Uterus (tissue), 3 donors: ENCODE measurements at regions not wholly inside any gene's neighbourhood (a gene's known extent, or its start where the extent isn't known, plus 50 kb on each side); places are given as distances from the start of the nearest gene placed in this dataset.

Experiments used
- DNase-seq, 2 donors: peaks; one replicate each; pipeline ENCODE4 v3.0.0-alpha.2; 2019 to 2020
- H3K27ac ChIP-seq, 2 donors: fragments of 200-600 bp; sonication (generic); 1 replicate in 1 of 2; 2 replicates in 1 of 2; pipeline ENCODE4 v1.5.1; 2016 to 2018
- H3K27me3 ChIP-seq, 2 donors: fragments of 200-600 bp; sonication (generic); one replicate each; pipeline ENCODE4 v1.5.1; 2018 to 2019; ENCODE audit warnings: control low read depth in 1 of 2
- H3K36me3 ChIP-seq, 2 donors: fragments of 200-600 bp; sonication (generic); one replicate each; pipeline ENCODE4 v1.5.1; 2019; ENCODE audit warnings: control low read depth in 1 of 2
- H3K4me1 ChIP-seq, 2 donors: fragments of 200-600 bp; sonication (generic); one replicate each; pipeline ENCODE4 v1.5.1; 2018 to 2019; ENCODE audit warnings: control low read depth in 1 of 2
- H3K4me3 ChIP-seq, 2 donors: fragments of 200-600 bp; sonication (generic); 1 replicate in 1 of 2; 2 replicates in 1 of 2; pipeline ENCODE4 v1.5.1; 2018 to 2019; ENCODE audit warnings: mild to moderate bottlenecking in 1 of 2
- H3K9me3 ChIP-seq, 2 donors: fragments of 200-600 bp; sonication (generic); one replicate each; pipeline ENCODE4 v1.5.1; 2019; ENCODE audit warnings: control low read depth in 1 of 2
- POLR2A ChIP-seq, 2 donors: fragments of 450-650 bp; IDR thresholded peaks; one replicate each; pipeline ENCODE4 v1.6.1; 2016; ENCODE audit warnings: antibody characterized with exemption in 2 of 2, mild to moderate bottlenecking in 1 of 2, moderate library complexity in 1 of 2
- intact Hi-C: fragments of 100-400 bp; cut with DNase I; formaldehyde crosslinking; loops from one replicate; pipeline ENCODE4 v1.15.1; 2023; ENCODE audit warnings: low total_unique reads
- TF ChIP-seq, protein P1 (sequence below), 4 experiments: fragments of 200-600 bp in 2 of 4; fragments of 450-650 bp in 2 of 4; sonication (generic) in 2 of 4; IDR thresholded peaks; one replicate each; pipeline ENCODE4 v1.5.1; 2016 to 2019; ENCODE audit warnings: antibody characterized with exemption in 4 of 4, mild to moderate bottlenecking in 2 of 4, moderate library complexity in 1 of 4
- donor health status: DM: yes; HTN: yes; CAD: no.

- Histone ChIP-seq H3K27me3 (no peaks in the 10 kb centered on the region), H3K36me3 (no peaks in the 10 kb centered on the region), H3K4me3 (no peak overlapping the region), H3K9me3 (no peaks in the 10 kb centered on the region), H3K27ac (no peak overlapping the region), H3K4me1 (no peaks in the 10 kb centered on the region)
- DNase-seq: no peak
- TF ChIP-seq POLR2A (IDR thresholded peaks at IDR 0.05): no peak
- TF ChIP-seq, protein P1, sequence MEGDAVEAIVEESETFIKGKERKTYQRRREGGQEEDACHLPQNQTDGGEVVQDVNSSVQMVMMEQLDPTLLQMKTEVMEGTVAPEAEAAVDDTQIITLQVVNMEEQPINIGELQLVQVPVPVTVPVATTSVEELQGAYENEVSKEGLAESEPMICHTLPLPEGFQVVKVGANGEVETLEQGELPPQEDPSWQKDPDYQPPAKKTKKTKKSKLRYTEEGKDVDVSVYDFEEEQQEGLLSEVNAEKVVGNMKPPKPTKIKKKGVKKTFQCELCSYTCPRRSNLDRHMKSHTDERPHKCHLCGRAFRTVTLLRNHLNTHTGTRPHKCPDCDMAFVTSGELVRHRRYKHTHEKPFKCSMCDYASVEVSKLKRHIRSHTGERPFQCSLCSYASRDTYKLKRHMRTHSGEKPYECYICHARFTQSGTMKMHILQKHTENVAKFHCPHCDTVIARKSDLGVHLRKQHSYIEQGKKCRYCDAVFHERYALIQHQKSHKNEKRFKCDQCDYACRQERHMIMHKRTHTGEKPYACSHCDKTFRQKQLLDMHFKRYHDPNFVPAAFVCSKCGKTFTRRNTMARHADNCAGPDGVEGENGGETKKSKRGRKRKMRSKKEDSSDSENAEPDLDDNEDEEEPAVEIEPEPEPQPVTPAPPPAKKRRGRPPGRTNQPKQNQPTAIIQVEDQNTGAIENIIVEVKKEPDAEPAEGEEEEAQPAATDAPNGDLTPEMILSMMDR (IDR thresholded peaks at IDR 0.05): no peak
- intact Hi-C loops: no loop called here
Observed at GRCh38 chr6:14393910-14394309, 276.3 kb downstream of the CD83 start.

- Histone ChIP-seq H3K27me3 (no peaks in the 10 kb centered on the region), H3K27ac (no peak overlapping the region), H3K4me1 (no peaks in the 10 kb centered on the region), H3K4me3 (no peak overlapping the region), H3K9me3 (no peaks in the 10 kb centered on the region), H3K36me3 (no peaks in the 10 kb centered on the region)
- TF ChIP-seq, protein P1 (IDR thresholded peaks at IDR 0.05): no peak
- no peak for TF ChIP-seq POLR2A (IDR thresholded peaks at IDR 0.05)
- intact Hi-C loops: no loop called here
- no peak for DNase-seq
Observed at GRCh38 chr6:14396392-14396791, 278.8 kb downstream of the CD83 start.

DNA sequence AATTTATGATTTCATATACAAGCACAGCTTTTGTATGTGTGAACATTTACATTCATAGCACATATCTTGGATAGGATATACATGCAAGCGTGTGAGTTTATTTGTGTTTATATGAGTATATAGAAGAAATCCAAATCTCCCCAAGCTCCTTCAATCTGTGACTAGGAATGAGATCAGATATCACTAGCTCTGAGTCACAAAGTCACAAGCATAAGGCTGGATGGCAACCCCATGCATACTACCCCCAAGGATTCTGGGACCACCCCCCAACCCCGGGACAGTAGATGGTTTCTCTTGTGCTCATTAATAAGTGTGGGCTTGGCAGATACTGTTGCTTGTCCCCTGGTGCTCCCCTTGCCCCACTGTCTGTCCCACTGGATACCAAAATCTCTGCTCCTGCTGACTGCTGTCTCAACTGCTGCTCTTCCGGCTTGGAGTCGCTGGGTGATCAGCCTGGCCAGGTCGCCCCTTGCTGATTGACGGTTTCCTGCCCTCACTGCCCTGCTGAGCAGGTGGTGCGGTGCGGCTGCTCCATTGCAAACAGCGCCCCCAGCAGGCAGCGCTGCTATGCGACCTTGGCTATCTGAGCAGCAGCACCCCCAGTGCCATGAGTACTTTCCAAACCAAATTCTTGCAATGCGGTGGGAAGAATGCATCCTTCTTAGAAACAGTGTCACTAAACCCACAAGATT is 279.4 kb downstream of the CD83 start:
- no peak for DNase-seq
- H3K27ac ChIP-seq: no peak overlapping the region
- H3K36me3 ChIP-seq: no peaks in the 10 kb centered on the region
- no peaks in the 10 kb centered on the region for H3K9me3 ChIP-seq
- intact Hi-C loops: no loop called here
- TF ChIP-seq, protein P1 (IDR thresholded peaks at IDR 0.05): no peak
- TF ChIP-seq POLR2A (IDR thresholded peaks at IDR 0.05): no peak
- H3K4me1 ChIP-seq: no peaks in the 10 kb centered on the region
- no peak overlapping the region for H3K4me3 ChIP-seq
- no peaks in the 10 kb centered on the region for H3K27me3 ChIP-seq

DNA sequence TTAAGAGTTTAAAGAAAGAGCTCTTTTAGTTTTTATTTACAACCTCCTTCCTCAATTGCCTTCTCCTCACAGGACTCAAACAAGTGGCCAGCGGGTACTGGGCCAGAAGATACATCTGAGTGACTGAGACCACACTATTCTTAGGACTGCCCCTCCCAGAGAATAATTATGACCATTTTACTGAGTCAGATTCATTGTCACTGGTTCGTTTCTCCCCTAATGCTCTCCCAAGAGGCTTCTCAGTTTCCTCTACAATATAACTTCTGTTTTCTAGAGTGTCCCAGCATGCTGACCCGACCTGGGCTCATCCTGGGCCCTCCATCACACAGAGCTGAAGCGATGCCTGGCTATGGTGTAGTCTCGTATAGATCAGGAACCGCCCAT is 279.9 kb downstream of the CD83 start:
- Histone ChIP-seq H3K4me3 (no peak overlapping the region), H3K27ac (no peak overlapping the region), H3K36me3 (no peaks in the 10 kb centered on the region), H3K27me3 (no peaks in the 10 kb centered on the region), H3K4me1 (no peaks in the 10 kb centered on the region), H3K9me3 (no peaks in the 10 kb centered on the region)
- DNase-seq: no peak
- TF ChIP-seq, protein P1 (IDR thresholded peaks at IDR 0.05): no peak
- TF ChIP-seq POLR2A (IDR thresholded peaks at IDR 0.05): no peak
- intact Hi-C loops: no loop called here

DNA sequence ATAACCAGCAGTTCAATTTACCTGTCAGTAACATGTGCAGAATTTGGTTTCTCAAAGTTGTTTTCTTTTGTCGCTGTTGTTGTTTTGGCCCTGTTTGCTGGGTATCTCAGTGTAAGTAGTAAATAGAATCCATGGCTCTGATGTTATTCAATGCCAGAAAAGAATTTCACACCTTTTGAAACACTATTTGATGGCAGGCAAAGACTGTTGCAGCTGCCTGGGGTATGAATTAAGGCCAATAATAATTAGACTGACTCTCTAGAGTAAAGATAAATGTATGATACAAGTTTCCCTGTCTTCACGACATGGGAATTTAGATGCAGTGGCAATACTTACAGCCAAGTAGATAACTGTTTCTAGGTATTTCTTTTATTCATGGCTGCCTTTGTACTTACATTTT is 281.4 kb downstream of the CD83 start:
- Histone ChIP-seq H3K9me3 (no peaks in the 10 kb centered on the region), H3K36me3 (no peaks in the 10 kb centered on the region), H3K27me3 (no peaks in the 10 kb centered on the region), H3K27ac (no peak overlapping the region), H3K4me1 (no peaks in the 10 kb centered on the region), H3K4me3 (no peak overlapping the region)
- DNase-seq: no peak
- TF ChIP-seq POLR2A (IDR thresholded peaks at IDR 0.05): no peak
- TF ChIP-seq, protein P1 (IDR thresholded peaks at IDR 0.05): no peak
- intact Hi-C loops: no loop called here
